ENCODE measurements at regions not wholly inside any gene's neighbourhood (a gene's known extent, or its start where the extent isn't known, plus 50 kb on each side); places are given as distances from the start of the nearest gene placed in this dataset.
"Not testable (repeated sequence)": the region's sequence is repeated elsewhere in the genome, so short reads cannot be mapped to it uniquely, and the experiment has no call there.

- not testable (repeated sequence) for H3K4me1 ChIP-seq (ENCODE audit: control insufficient read depth in 1 of 2, insufficient read depth in 2 of 2, low read length in 2 of 2)
Measured at GRCh38 chr10:93127642-93128215, 54.0 kb downstream of the CYP26A1 start.

DNA sequence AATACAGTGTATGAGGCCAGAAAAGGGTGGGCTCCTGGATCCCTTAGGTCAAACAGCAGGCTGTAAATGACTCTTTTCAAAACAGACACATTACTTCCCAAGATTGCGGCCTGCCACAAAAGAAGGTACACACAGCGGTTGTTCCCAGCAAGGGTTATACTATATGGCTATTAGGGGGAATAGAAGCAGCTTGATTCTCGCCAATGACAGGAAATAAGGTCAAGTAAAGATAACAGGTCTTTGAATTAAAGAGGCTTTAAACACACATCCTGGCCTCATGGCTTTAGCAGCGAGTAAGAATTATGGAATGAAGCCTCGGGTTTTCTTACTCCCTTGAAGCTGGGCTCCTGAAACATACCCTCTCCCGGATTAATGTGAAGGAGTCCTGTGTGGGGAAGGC, 58.3 kb downstream of the CYP26A1 start:
- H3K9me3 ChIP-seq (ENCODE audit: control insufficient read depth in 1 of 2, low read length in 2 of 2) = peaks cover 0 to 5% of the 10 kb centered on the region in 2 donors
- H3K4me3 ChIP-seq (ENCODE audit: low read depth in 1 of 2, low read length in 2 of 2) = no peak overlapping the region
- H3K27me3 ChIP-seq (ENCODE audit: control insufficient read depth in 1 of 2, insufficient read depth in 2 of 2, low read length in 2 of 2) = no peaks in the 10 kb centered on the region
- no peak overlapping the region for H3K27ac ChIP-seq (ENCODE audit: low read depth, low read length)
- no peaks in the 10 kb centered on the region for H3K4me1 ChIP-seq (ENCODE audit: control insufficient read depth in 1 of 2, insufficient read depth in 2 of 2, low read length in 2 of 2)
- no peak overlapping the region for H3K9ac ChIP-seq (ENCODE audit: low read depth in 1 of 2, low read length in 2 of 2)
- no peaks in the 10 kb centered on the region for H3K36me3 ChIP-seq (ENCODE audit: control insufficient read depth in 1 of 2, insufficient read depth in 2 of 2, low read length in 2 of 2)

More at GRCh38 chr10:93127642-93128215, 54.0 kb downstream of the CYP26A1 start:
- H3K9me3 ChIP-seq (ENCODE audit: control insufficient read depth in 1 of 2, low read length in 2 of 2); H3K27me3 ChIP-seq (ENCODE audit: control insufficient read depth in 1 of 2, insufficient read depth in 2 of 2, low read length in 2 of 2); H3K9ac ChIP-seq (ENCODE audit: low read depth in 1 of 2, low read length in 2 of 2); H3K27ac ChIP-seq (ENCODE audit: low read depth, low read length); H3K36me3 ChIP-seq (ENCODE audit: control insufficient read depth in 1 of 2, insufficient read depth in 2 of 2, low read length in 2 of 2): not testable (repeated sequence)
- H3K4me3 ChIP-seq (ENCODE audit: low read depth in 1 of 2, low read length in 2 of 2) = peak overlapping the region in 1 of 2 donors; percentile 36

DNA sequence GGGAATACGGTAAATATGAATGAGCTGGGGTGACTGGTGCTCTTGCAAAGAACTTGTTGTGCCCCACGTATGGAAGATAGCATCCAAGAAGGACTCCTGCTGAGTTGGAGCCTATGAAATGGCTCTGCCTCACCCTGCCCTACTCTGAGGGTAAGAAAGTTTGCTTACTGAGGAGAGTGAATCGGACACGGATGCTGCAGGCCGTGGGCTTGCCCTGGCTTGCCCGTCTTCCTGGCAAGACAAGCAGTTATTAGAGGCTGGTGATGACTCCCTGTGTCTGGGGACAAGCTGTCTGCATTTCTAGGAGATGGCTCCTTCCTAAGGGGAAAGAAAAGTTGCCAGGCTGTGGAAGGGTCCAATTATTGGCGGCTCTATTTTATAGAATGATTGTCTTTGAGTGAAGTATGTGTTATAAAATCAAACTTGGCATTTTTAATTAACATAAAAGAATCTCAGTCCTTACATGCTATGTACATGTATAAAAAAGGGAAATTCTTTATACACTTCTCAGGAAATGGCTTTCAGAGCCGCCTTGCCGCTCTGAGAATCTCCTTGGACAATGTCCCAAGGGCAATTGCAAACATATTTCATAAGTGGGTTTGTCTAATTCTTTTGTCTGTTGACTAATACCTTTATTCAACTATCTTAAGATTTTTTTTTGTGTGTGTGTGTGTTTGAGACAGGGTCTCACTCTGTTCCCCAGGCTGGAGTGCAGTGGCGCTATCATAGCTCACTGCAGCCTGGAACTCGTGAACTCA, 64.6 kb downstream of the CYP26A1 start:
- Histone ChIP-seq H3K27me3 (ENCODE audit: control insufficient read depth in 1 of 2, insufficient read depth in 2 of 2, low read length in 2 of 2) (no peaks in the 10 kb centered on the region), H3K36me3 (ENCODE audit: control insufficient read depth in 1 of 2, insufficient read depth in 2 of 2, low read length in 2 of 2) (no peaks in the 10 kb centered on the region), H3K9ac (ENCODE audit: low read depth in 1 of 2, low read length in 2 of 2) (no peak overlapping the region), H3K4me3 (ENCODE audit: low read depth in 1 of 2, low read length in 2 of 2) (no peak overlapping the region), H3K9me3 (ENCODE audit: control insufficient read depth in 1 of 2, low read length in 2 of 2) (no peaks in the 10 kb centered on the region), H3K27ac (ENCODE audit: low read depth, low read length) (no peak overlapping the region), H3K4me1 (ENCODE audit: control insufficient read depth in 1 of 2, insufficient read depth in 2 of 2, low read length in 2 of 2) (no peaks in the 10 kb centered on the region)

- Histone ChIP-seq H3K27ac (ENCODE audit: low read depth, low read length) (no peak overlapping the region), H3K4me1 (ENCODE audit: control insufficient read depth in 1 of 2, insufficient read depth in 2 of 2, low read length in 2 of 2) (no peaks in the 10 kb centered on the region), H3K9ac (ENCODE audit: low read depth in 1 of 2, low read length in 2 of 2) (no peak overlapping the region), H3K36me3 (ENCODE audit: control insufficient read depth in 1 of 2, insufficient read depth in 2 of 2, low read length in 2 of 2) (no peaks in the 10 kb centered on the region), H3K27me3 (ENCODE audit: control insufficient read depth in 1 of 2, insufficient read depth in 2 of 2, low read length in 2 of 2) (no peaks in the 10 kb centered on the region), H3K9me3 (ENCODE audit: control insufficient read depth in 1 of 2, low read length in 2 of 2) (no peaks in the 10 kb centered on the region), H3K4me3 (ENCODE audit: low read depth in 1 of 2, low read length in 2 of 2) (no peak overlapping the region)
Measured at GRCh38 chr10:93139059-93139655, 65.5 kb downstream of the CYP26A1 start.

- no peak overlapping the region for H3K9ac ChIP-seq (ENCODE audit: low read depth in 1 of 2, low read length in 2 of 2)
- no peaks in the 10 kb centered on the region for H3K27me3 ChIP-seq (ENCODE audit: control insufficient read depth in 1 of 2, insufficient read depth in 2 of 2, low read length in 2 of 2)
- H3K27ac ChIP-seq (ENCODE audit: low read depth, low read length) = no peak overlapping the region
- H3K9me3 ChIP-seq (ENCODE audit: control insufficient read depth in 1 of 2, low read length in 2 of 2) = no peaks in the 10 kb centered on the region
- H3K36me3 ChIP-seq (ENCODE audit: control insufficient read depth in 1 of 2, insufficient read depth in 2 of 2, low read length in 2 of 2) = no peaks in the 10 kb centered on the region
- H3K4me1 ChIP-seq (ENCODE audit: control insufficient read depth in 1 of 2, insufficient read depth in 2 of 2, low read length in 2 of 2) = no peaks in the 10 kb centered on the region
- no peak overlapping the region for H3K4me3 ChIP-seq (ENCODE audit: low read depth in 1 of 2, low read length in 2 of 2)
Measured at GRCh38 chr10:93142534-93142933, 68.8 kb downstream of the CYP26A1 start.

GRCh38 chr10:93143281-93143680, 69.6 kb downstream of the CYP26A1 start:
- H3K27me3 ChIP-seq (ENCODE audit: control insufficient read depth in 1 of 2, insufficient read depth in 2 of 2, low read length in 2 of 2) = no peaks in the 10 kb centered on the region

GRCh38 chr10:93146336-93146735, 72.6 kb downstream of the CYP26A1 start:
- Histone ChIP-seq H3K27me3 (ENCODE audit: control insufficient read depth in 1 of 2, insufficient read depth in 2 of 2, low read length in 2 of 2) (no peaks in the 10 kb centered on the region), H3K27ac (ENCODE audit: low read depth, low read length) (no peak overlapping the region), H3K9ac (ENCODE audit: low read depth in 1 of 2, low read length in 2 of 2) (no peak overlapping the region), H3K4me1 (ENCODE audit: control insufficient read depth in 1 of 2, insufficient read depth in 2 of 2, low read length in 2 of 2) (no peaks in the 10 kb centered on the region), H3K4me3 (ENCODE audit: low read depth in 1 of 2, low read length in 2 of 2) (no peak overlapping the region), H3K36me3 (ENCODE audit: control insufficient read depth in 1 of 2, insufficient read depth in 2 of 2, low read length in 2 of 2) (no peaks in the 10 kb centered on the region), H3K9me3 (ENCODE audit: control insufficient read depth in 1 of 2, low read length in 2 of 2) (no peaks in the 10 kb centered on the region)

More at GRCh38 chr10:93143281-93143680, 69.6 kb downstream of the CYP26A1 start:
- Histone ChIP-seq H3K9ac (ENCODE audit: low read depth in 1 of 2, low read length in 2 of 2) (no peak overlapping the region), H3K9me3 (ENCODE audit: control insufficient read depth in 1 of 2, low read length in 2 of 2) (no peaks in the 10 kb centered on the region), H3K4me1 (ENCODE audit: control insufficient read depth in 1 of 2, insufficient read depth in 2 of 2, low read length in 2 of 2) (no peaks in the 10 kb centered on the region), H3K36me3 (ENCODE audit: control insufficient read depth in 1 of 2, insufficient read depth in 2 of 2, low read length in 2 of 2) (no peaks in the 10 kb centered on the region), H3K27ac (ENCODE audit: low read depth, low read length) (no peak overlapping the region), H3K4me3 (ENCODE audit: low read depth in 1 of 2, low read length in 2 of 2) (no peak overlapping the region)

DNA sequence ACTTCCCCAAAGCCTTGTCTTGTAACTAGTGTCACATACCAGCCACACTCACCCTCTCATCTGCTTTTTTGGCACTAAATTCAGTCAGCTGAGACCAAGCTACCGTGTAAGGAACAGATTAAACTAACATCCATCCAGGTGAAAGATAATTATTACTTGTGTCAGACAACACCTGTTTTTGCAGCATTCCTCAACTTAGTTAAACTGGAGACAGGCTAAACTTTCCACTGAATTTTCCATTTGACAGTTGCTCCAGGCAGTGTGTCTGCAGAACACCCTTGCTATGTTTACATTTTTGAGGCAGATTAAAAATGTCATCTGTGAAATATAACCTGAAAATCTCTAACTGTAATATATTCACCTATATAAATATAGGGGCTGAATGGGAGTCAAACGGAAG, 73.6 kb downstream of the CYP26A1 start:
- H3K27me3 ChIP-seq (ENCODE audit: control insufficient read depth in 1 of 2, insufficient read depth in 2 of 2, low read length in 2 of 2) = no peaks in the 10 kb centered on the region
- H3K36me3 ChIP-seq (ENCODE audit: control insufficient read depth in 1 of 2, insufficient read depth in 2 of 2, low read length in 2 of 2) = no peaks in the 10 kb centered on the region
- no peak overlapping the region for H3K27ac ChIP-seq (ENCODE audit: low read depth, low read length)
- no peaks in the 10 kb centered on the region for H3K4me1 ChIP-seq (ENCODE audit: control insufficient read depth in 1 of 2, insufficient read depth in 2 of 2, low read length in 2 of 2)
- no peaks in the 10 kb centered on the region for H3K9me3 ChIP-seq (ENCODE audit: control insufficient read depth in 1 of 2, low read length in 2 of 2)
- H3K4me3 ChIP-seq (ENCODE audit: low read depth in 1 of 2, low read length in 2 of 2) = no peak overlapping the region
- no peak overlapping the region for H3K9ac ChIP-seq (ENCODE audit: low read depth in 1 of 2, low read length in 2 of 2)

- H3K9ac ChIP-seq (ENCODE audit: low read depth in 1 of 2, low read length in 2 of 2) = no peak overlapping the region
Measured at GRCh38 chr10:93148476-93148875, 74.8 kb downstream of the CYP26A1 start.

DNA sequence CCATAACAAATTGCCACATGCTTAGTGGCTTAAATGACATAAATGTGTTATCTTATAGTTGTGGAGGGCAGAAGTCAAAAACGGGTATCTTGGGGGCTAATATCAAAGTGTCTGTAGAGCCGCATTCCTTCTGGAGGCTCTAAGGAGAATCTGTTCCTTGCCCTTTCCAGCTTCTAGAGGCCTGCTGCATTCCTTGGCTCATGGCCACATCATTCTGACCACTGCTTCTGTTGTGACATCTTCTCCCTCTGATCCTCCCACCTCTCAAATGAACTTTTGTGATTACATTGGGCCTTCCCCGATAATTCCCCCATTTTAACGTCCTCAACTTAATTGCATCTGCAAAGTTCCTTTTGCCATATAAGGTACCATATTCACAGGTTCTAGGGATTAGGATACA, 76.1 kb downstream of the CYP26A1 start:
- no peak overlapping the region for H3K4me3 ChIP-seq (ENCODE audit: low read depth in 1 of 2, low read length in 2 of 2)
- H3K9me3 ChIP-seq (ENCODE audit: control insufficient read depth in 1 of 2, low read length in 2 of 2) = no peaks in the 10 kb centered on the region
- H3K27ac ChIP-seq (ENCODE audit: low read depth, low read length) = no peak overlapping the region
- no peaks in the 10 kb centered on the region for H3K27me3 ChIP-seq (ENCODE audit: control insufficient read depth in 1 of 2, insufficient read depth in 2 of 2, low read length in 2 of 2)
- no peak overlapping the region for H3K9ac ChIP-seq (ENCODE audit: low read depth in 1 of 2, low read length in 2 of 2)
- H3K4me1 ChIP-seq (ENCODE audit: control insufficient read depth in 1 of 2, insufficient read depth in 2 of 2, low read length in 2 of 2) = no peaks in the 10 kb centered on the region
- H3K36me3 ChIP-seq (ENCODE audit: control insufficient read depth in 1 of 2, insufficient read depth in 2 of 2, low read length in 2 of 2) = no peaks in the 10 kb centered on the region

More at GRCh38 chr10:93148476-93148875, 74.8 kb downstream of the CYP26A1 start:
- Histone ChIP-seq H3K9me3 (ENCODE audit: control insufficient read depth in 1 of 2, low read length in 2 of 2) (no peaks in the 10 kb centered on the region), H3K4me1 (ENCODE audit: control insufficient read depth in 1 of 2, insufficient read depth in 2 of 2, low read length in 2 of 2) (no peaks in the 10 kb centered on the region), H3K27me3 (ENCODE audit: control insufficient read depth in 1 of 2, insufficient read depth in 2 of 2, low read length in 2 of 2) (no peaks in the 10 kb centered on the region), H3K4me3 (ENCODE audit: low read depth in 1 of 2, low read length in 2 of 2) (no peak overlapping the region), H3K27ac (ENCODE audit: low read depth, low read length) (no peak overlapping the region), H3K36me3 (ENCODE audit: control insufficient read depth in 1 of 2, insufficient read depth in 2 of 2, low read length in 2 of 2) (no peaks in the 10 kb centered on the region)

Data from duodenal mucosa (tissue), 2 donors.